Stimulated activated CD4-positive, alpha-beta T cell treated with anti-CD3 and anti-CD28 coated beads, TNF-alpha, amount 100 ng/mL, for 4 hours (primary cell): ENCODE measurements at regions not wholly inside any gene's neighbourhood (a gene's known extent, or its start where the extent isn't known, plus 50 kb on each side); places are given as distances from the start of the nearest gene placed in this dataset.

ENCODE experiments used
- DNase-seq, 3 experiments: peaks; one replicate each; pipeline ENCODE4 v3.0.0-alpha.2; 2020; ENCODE audit warnings: low read depth in 3 of 3

GRCh38 chr11:79796704-79797103, 355.9 kb upstream of the TENM4 start:
- no peak for DNase-seq

DNA sequence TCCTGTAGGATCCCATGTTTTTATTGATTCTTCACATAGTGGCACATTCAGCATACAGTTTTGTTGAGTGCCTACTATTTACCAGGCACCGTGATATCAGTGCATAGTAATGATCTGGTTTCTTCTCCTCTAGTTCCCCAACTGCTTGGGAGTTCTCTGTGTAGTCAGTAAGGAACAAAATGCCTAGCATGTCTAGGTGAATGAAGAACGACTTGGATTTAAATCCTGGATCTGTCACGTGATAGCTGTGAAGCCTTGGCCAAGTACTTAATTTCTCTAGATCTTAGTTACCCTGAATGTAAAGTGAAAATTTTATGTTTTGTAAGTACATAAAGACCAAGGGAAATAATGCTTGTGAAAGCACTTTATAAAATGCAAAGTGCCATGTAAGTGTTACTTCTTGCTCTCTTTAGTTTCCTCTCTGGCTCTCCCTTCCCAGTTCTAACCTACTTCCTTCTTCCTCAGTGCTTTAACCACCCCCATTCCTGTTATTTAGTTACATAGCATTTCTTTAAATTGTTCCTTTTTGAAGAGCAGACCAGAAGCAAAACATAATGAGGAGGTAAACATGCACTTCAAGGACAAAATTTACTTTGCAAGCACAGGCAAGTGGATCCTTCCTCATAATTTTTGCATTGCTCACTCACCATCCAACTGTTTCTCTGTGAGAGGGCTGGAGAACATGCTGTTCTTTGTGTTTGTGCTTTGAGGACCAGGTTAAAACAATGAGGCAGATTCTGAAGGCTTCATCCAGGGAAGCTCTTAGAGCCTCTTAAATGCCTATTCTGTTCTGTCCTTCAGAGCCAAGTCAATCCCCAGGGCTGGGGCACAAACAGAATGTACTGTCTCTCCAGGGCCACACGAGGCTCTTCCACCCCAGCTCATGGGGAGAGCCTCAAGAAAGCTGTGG, 353.9 kb upstream of the TENM4 start:
- no peak for DNase-seq

GRCh38 chr11:79794057-79794456, 353.2 kb upstream of the TENM4 start:
- DNase-seq: no peak

- no peak for DNase-seq
These were observed 346.1 kb upstream of the TENM4 start for GRCh38 chr11:79786961-79787360.

GRCh38 chr11:79783833-79784232, 343.0 kb upstream of the TENM4 start:
- no peak for DNase-seq

- DNase-seq: no peak
These were observed 327.5 kb upstream of the TENM4 start for GRCh38 chr11:79768343-79768742.

DNA sequence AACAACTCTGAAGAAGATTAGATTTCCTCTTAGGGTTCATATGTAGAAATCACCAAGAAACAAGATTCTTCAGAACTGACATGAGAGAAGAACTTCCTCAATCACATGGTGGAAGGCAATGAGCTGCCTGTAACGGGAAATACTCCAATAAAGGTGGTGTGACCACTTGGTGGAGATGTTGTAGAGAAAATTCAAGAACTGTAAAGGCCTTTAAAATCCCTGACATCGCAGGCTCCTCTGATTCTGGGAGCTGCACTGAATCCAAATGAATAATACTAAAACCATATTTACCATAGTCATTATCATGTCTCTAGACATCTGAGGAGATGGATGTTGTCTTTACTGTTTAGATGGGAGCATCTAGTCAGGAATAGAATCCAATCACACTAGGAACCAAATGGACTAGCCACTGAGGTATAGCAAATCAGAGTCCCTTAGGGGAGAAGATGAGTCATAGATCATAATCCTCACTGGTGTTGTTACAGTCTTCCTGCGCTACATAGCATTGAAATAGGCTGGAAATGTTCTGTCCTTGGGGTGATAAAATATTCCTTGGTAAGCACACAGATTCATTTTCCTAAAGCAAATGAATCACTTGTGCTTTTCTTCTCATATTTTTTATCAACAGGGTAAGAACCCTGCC, 321.6 kb upstream of the TENM4 start:
- no peak for DNase-seq

DNA sequence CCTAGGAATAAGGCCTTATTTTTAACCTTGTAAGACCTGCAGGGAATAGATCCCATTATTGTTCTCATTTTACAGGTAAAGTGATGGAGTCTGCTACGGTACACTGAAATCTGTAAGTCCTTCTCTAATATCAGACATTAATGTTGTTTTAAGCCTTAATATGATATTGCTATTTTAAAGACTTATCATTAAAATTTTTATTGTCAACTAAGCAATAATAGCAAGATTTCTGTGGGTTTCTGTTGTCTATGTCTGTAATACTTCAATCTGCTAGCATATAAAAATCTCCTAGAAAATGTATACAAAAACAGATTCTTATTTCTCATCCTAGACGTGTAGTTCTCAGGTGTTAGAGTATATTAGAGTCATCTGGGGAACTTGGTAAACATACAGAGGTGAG, 317.5 kb upstream of the TENM4 start:
- no peak for DNase-seq

GRCh38 chr11:79747406-79747805, 306.6 kb upstream of the TENM4 start:
- no peak for DNase-seq

DNA sequence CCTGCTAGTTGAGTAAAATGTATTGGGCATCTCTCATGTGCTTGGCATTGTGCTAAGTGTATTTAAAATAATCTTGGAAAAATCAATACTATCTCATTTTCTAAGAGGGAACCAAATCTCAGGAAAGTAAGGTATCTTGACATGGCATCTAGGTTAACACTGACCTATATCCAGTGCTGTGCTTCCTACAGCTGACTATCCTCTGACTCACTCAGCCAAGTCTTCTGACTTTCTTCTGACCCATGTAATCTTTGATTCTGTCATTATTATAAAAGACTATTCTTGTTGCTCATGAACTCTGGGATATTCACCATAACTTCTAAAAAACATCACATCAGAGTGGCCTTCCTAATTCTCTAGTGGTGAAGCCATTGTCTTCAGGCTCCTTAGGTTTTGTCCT, 304.1 kb upstream of the TENM4 start:
- DNase-seq: no peak

GRCh38 chr11:79742176-79742575, 301.3 kb upstream of the TENM4 start:
- DNase-seq: no peak

DNA sequence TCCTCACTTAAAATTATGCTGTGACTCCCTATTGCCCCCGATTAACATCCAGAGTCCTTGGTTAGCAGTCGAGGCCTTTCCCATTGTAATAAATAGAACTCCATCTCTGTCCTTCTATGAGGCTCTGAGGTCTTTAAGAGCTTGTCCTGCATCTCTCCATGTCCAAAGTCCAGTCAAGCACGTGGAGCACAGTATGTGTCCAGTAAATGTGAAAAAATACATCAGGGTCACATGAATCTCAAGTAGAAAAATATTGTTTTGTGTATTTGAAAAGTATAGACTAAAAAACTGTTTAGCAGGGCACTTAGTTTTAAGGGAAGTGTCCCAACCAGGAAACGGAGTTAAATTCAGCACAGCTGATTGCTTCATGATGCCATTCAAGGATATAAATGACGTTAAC, 298.8 kb upstream of the TENM4 start:
- DNase-seq: no peak

GRCh38 chr11:79727221-79727620, 286.4 kb upstream of the TENM4 start:
- no peak for DNase-seq

DNA sequence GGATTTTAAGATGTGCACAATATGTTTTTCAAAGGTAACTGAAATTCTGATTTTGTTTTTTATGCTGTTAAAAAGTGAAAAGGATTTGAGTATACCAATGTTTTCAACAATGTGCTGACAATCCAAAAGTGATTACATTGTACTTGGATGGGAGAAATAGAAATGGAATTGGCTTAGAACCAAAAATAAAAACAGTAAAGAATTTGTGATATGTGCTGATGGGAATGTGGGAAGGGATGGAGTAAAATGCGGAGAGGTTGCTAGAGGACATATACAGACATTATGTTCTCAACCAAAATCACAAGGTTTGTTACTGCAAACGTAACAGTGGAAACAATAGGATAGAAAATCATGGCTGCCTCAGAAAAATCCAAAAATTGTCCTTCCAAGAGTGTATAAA, 279.3 kb upstream of the TENM4 start:
- DNase-seq: no peak

- no peak for DNase-seq
These were observed 267.6 kb upstream of the TENM4 start for GRCh38 chr11:79708319-79708932.

- no peak for DNase-seq
These were observed 264.8 kb upstream of the TENM4 start for GRCh38 chr11:79705648-79706047.

- no peak for DNase-seq
These were observed 261.5 kb upstream of the TENM4 start for GRCh38 chr11:79702303-79702702.

- DNase-seq: no peak
These were observed 258.4 kb upstream of the TENM4 start for GRCh38 chr11:79699246-79699645.

- no peak for DNase-seq
These were observed 257.1 kb upstream of the TENM4 start for GRCh38 chr11:79697905-79698304.

DNA sequence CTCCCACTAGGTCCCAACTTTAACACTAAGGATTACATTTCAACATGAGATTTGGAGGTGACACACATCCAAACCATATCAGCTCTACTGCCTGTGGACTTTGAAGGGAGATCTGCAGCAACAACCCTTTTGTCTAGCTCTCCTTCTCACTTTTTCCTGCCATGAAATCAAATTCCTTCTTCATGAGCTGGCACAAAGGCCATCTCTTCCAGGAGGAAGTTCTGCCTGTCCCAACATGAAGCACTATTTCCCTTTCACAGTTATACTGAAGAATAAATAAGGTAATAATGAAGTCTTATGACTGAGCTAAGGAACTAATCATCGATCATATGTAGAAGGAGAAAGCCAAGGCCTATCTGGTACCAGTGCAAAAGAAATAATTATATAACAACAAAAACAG, 253.5 kb upstream of the TENM4 start:
- DNase-seq: no peak

GRCh38 chr11:79691445-79691844, 250.6 kb upstream of the TENM4 start:
- no peak for DNase-seq

- no peak for DNase-seq
These were observed 246.0 kb upstream of the TENM4 start for GRCh38 chr11:79686703-79687419.
